Osteocyte (in vitro differentiated cells): ENCODE measurements at regions not wholly inside any gene's neighbourhood (a gene's known extent, or its start where the extent isn't known, plus 50 kb on each side); places are given as distances from the start of the nearest gene placed in this dataset.

Experiments
- DNase-seq: peaks from one replicate; pipeline ENCODE4 v3.0.0; 2021; ENCODE audit warnings: mixed read lengths; ENCODE audit not compliant: unreplicated experiment; ENCODE audit errors: extremely low spot score
- H3K27ac Mint-ChIP-seq: one replicate; pipeline ENCODE4 v1.8.0; 2021; ENCODE audit warnings: mild to moderate bottlenecking, mixed read lengths; ENCODE audit not compliant: unreplicated experiment
- H3K27me3 Mint-ChIP-seq: one replicate; pipeline ENCODE4 v1.8.0; 2021; ENCODE audit warnings: mixed read lengths; ENCODE audit not compliant: unreplicated experiment
- H3K36me3 Mint-ChIP-seq: one replicate; pipeline ENCODE4 v1.8.0; 2021; ENCODE audit warnings: mixed read lengths; ENCODE audit not compliant: unreplicated experiment
- H3K4me1 Mint-ChIP-seq: one replicate; pipeline ENCODE4 v1.8.0; 2021; ENCODE audit warnings: mixed read lengths; ENCODE audit not compliant: unreplicated experiment
- H3K4me3 Mint-ChIP-seq: one replicate; pipeline ENCODE4 v1.8.0; 2021; ENCODE audit warnings: mild to moderate bottlenecking, moderate library complexity, mixed read lengths; ENCODE audit not compliant: unreplicated experiment
- H3K9me3 Mint-ChIP-seq: one replicate; pipeline ENCODE4 v1.8.0; 2021; ENCODE audit warnings: mixed read lengths; ENCODE audit not compliant: unreplicated experiment
- CTCF ChIP-seq: fragments of 200-600 bp; sonication (generic); IDR thresholded peaks from 2 replicates; pipeline ENCODE4 v1.5.0; 2021; ENCODE audit warnings: antibody characterized with exemption, mild to moderate bottlenecking, moderate library complexity

DNA sequence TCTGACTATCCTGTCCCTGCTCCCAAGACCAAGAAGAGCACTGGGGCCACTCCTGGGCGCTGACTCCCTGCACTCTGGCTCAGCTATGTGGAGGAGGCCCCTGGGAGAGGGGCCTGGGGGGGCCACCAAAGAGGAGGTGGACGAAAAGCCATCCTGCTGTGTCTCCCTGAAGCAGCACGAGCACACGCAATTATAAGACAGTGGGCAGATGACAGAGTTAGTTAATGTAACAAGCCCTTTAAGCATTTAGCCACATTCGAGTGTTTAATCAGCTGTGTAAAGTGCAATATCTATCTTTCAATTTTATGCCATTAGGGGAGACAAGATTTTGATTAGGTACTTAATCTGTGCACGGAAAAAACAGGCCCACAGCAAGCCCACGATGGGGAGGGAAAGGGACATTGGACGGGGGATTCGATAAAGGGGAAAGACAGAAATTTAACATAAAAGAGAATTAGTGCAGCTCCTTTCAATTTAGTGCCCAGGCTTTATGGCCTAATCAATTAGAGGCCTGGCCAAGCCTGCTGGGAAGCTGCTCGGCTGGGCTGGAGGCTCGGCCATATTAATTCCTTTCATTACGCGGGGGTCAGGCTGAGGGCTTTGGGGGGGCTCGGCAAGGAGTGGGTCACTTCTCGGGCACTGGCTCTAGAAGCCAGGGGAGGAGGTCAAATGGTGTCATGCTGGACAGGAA is 286.2 kb downstream of the DHX35 start:
- no peaks in the 10 kb centered on the region for H3K9me3 Mint-ChIP-seq
- peaks cover 22% of the 10 kb centered on the region for H3K27me3 Mint-ChIP-seq
- no peak for TF ChIP-seq CTCF
- H3K27ac Mint-ChIP-seq, result no peak overlapping the region
- no peaks in the 10 kb centered on the region for H3K4me1 Mint-ChIP-seq
- DNase-seq, result no peak
- no peak overlapping the region for H3K4me3 Mint-ChIP-seq
- H3K36me3 Mint-ChIP-seq, result no peaks in the 10 kb centered on the region

DNA sequence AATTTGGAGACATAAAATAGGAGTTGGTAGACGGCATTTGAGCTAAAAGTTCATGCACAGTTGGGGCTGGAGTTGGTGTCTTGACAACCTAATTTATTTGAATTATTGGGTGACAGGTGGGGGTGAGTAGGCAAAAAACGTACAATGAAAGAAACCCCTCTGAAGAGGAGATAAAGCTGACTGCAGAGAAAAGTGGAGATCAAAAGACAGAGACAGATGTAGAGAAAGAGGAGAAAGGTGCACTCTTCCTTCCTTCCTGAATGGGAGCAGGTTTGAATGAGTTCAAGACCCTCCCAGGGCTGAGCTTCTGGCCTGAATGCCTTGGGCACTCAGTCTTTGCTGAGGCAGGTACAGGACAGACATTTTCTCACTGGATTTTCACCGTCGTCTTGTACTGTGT is 284.3 kb downstream of the DHX35 start:
- Mint-ChIP-seq H3K36me3 (no peaks in the 10 kb centered on the region), H3K27me3 (peaks cover 22% of the 10 kb centered on the region), H3K9me3 (peaks cover 8% of the 10 kb centered on the region), H3K27ac (no peak overlapping the region), H3K4me3 (no peak overlapping the region), H3K4me1 (no peaks in the 10 kb centered on the region)
- TF ChIP-seq CTCF, result no peak
- no peak for DNase-seq

DNA sequence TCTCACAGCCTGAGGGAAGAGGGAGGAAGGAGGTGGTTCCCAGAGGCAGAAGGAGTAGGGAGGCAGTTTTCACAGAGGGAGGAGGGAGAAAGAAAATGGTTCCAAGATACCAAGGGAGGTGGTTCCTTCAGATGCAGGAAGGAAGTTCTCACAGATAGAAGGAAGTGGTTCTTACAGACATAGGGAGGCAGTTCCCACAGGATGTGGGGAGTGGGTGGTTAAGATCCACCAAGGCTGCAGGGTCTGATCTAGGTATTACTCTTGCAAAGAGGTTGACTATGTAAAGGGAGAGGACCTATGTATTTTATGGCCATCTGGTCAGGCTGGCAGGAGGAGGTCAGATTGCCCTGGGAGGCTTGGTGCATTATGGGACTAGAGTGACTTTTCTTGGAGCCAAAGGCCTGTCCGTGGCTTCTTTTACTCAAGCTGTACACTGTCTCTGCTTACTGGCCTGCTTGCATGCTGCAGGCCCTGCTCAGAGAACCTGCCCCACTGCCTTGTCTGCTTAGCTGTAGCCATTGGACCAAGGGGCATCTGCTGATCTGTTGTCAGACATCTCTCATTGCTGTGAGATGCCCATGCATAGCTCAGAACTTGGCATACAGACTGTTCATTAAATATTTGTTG is 283.7 kb downstream of the DHX35 start:
- Mint-ChIP-seq H3K36me3 (no peaks in the 10 kb centered on the region), H3K4me3 (no peak overlapping the region), H3K9me3 (peaks cover 8% of the 10 kb centered on the region), H3K27ac (no peak overlapping the region), H3K27me3 (peaks cover 27% of the 10 kb centered on the region), H3K4me1 (no peaks in the 10 kb centered on the region)
- no peak for DNase-seq
- TF ChIP-seq CTCF, result no peak

DNA sequence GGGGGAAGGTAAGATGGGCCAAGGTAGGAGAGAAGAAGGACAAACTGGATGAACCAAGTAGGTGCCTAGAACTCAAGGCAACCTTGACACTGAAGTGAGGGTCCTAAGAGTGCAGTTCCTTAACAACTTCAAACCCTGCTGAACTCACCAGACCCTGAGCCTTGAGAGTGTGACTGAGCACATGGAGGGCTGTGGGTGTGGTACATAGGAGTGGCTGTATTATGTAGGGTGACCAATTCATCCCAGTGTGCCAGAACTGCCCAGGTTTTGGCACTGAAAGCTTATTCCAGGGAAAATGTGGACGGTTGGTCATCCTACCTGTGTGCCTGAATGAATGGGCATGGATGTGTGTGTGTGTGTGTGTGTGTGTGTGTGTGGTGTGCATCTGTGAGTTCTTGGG is 281.8 kb downstream of the DHX35 start:
- DNase-seq, result no peak
- TF ChIP-seq CTCF, result no peak
- Mint-ChIP-seq H3K4me3 (no peak overlapping the region), H3K36me3 (no peaks in the 10 kb centered on the region), H3K4me1 (no peaks in the 10 kb centered on the region), H3K27ac (no peak overlapping the region), H3K9me3 (peaks cover 8% of the 10 kb centered on the region), H3K27me3 (peaks cover 17% of the 10 kb centered on the region)

DNA sequence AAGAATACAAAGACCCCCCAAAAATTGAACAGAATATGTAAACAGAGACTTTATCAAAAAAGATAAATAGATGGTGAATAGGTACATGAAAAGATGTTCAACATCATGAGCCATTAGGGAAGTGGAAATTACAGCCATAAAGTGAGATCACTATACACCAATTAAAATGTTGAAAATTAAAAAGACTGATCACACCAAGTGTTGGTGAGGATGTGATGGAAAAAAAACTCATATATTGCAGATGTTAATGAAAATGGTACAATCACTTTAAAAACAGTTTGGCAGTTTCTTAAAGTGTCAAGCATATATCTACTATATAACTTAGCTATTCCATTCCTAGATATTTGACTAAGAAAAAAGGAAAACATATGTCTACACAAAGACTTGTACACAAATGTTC is 280.5 kb downstream of the DHX35 start:
- no peak overlapping the region for H3K4me3 Mint-ChIP-seq
- H3K9me3 Mint-ChIP-seq, result peaks cover 8% of the 10 kb centered on the region
- H3K4me1 Mint-ChIP-seq, result no peaks in the 10 kb centered on the region

More for the DNA sequence above, 280.5 kb downstream of the DHX35 start:
- TF ChIP-seq CTCF, result no peak
- DNase-seq, result no peak
- Mint-ChIP-seq H3K27ac (no peak overlapping the region), H3K36me3 (no peaks in the 10 kb centered on the region), H3K27me3 (peaks cover 14% of the 10 kb centered on the region)
